ENCODE measurements at regions not wholly inside any gene's neighbourhood (a gene's known extent, or its start where the extent isn't known, plus 50 kb on each side); places are given as distances from the start of the nearest gene placed in this dataset.

- TF ChIP-seq CTCF (IDR thresholded peaks at IDR 0.05; ENCODE audit: control extremely low read depth, extremely low read depth, low read depth, missing control alignments): no peak
- DNase-seq (ENCODE audit: extremely low spot score): no peak
- CTCF ChIA-PET: no interaction called here
- POLR2A ChIA-PET: no interaction called here
These were observed 278.1 kb upstream of the CHRNA7 start for GRCh38 chr15:31752065-31752762.

DNA sequence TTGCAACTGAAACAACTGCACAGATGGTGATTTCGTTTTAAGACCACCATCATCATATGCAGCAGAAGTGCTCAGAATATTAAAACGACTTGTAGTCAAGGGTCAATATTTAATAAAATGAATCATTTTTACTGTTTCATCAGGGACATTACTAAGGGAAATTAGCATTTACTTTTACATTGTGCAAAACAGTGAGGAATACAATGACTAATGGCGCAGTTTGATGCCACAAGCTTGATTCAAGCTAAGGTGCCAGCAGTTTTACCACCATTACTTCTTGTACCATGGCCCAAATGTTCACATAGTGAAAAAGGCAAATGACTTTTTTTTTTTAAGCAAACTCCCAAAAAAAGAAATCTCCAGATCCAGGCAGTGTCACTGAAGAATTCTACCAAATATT, 277.4 kb upstream of the CHRNA7 start:
- POLR2A ChIA-PET: no interaction called here
- CTCF ChIA-PET: no interaction called here
- DNase-seq (ENCODE audit: extremely low spot score): no peak
- no peak for TF ChIP-seq CTCF (IDR thresholded peaks at IDR 0.05; ENCODE audit: control extremely low read depth, extremely low read depth, low read depth, missing control alignments)

DNA sequence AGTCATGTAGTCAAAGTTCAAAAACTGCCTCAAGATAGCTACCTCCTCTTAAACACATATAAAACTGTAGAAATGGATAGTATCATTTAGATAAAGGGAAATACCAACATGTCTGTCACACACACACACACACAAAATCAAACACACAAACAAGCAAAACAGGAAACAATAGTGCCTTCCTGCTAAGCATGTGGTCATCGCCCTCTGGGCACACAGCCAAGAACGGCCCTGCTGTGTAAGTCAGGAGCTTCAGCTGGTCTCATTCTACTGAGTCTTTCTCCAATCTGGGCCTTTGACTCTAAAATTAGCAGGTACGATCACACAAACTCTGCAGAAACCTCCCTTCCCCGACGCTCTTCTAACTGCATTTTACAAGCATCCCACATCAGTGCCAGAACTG, 272.2 kb upstream of the CHRNA7 start:
- CTCF ChIA-PET: no interaction called here
- TF ChIP-seq CTCF (IDR thresholded peaks at IDR 0.05; ENCODE audit: control extremely low read depth, extremely low read depth, low read depth, missing control alignments): no peak
- POLR2A ChIA-PET: no interaction called here
- DNase-seq (ENCODE audit: extremely low spot score): no peak

- no peak for DNase-seq (ENCODE audit: extremely low spot score)
- CTCF ChIA-PET: no interaction called here
- POLR2A ChIA-PET: no interaction called here
- no peak for TF ChIP-seq CTCF (IDR thresholded peaks at IDR 0.05; ENCODE audit: control extremely low read depth, extremely low read depth, low read depth, missing control alignments)
These were observed 262.3 kb upstream of the CHRNA7 start for GRCh38 chr15:31768055-31768454.

DNA sequence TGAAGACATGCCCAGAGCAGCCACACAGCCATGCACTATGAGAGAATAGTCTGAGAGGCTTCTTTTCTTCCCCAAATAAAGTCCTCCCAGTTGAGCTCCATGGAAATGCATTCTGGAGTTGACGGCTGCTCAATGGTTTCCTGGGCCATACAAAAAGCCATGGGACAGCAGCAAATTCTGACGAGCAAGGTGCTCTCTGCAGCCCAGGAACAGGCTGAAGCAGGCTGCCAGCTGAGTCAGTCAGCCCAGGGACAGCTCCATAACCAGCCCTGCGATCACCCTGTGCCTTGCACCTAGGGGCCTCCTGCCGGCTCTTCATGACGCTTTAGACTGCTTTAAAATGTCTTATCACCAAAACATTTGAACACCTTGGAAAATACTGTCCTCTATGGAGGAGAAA, 256.3 kb upstream of the CHRNA7 start:
- ChIA-PET CTCF (interaction anchor here (1.0 kb wide), 1 partner anchor 94 kb away, joined by 3 read pairs; no protein-coding TSS in a partner anchor), POLR2A (no interaction called here)
- DNase-seq (ENCODE audit: extremely low spot score): no peak
- no peak for TF ChIP-seq CTCF (IDR thresholded peaks at IDR 0.05; ENCODE audit: control extremely low read depth, extremely low read depth, low read depth, missing control alignments)

DNA sequence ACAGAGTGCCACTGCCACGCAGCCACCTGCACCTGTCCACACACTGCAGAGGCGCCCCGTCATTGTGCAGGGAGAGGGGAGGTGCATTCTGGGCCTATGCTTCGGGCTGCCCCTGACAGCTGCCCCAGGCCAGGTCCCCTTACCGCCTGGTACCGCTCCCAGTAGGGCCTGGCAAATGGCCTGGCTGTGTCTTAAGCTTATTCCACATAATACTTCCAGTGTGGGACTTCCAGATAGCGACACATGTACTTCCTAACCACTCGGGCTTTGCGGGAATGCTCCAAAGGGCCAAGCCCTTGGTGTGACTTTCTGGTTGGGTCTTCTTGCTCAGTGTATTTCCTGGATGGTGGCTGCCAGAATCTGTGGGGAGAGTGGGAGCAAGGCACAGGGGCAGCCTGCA, 254.3 kb upstream of the CHRNA7 start:
- no peak for DNase-seq (ENCODE audit: extremely low spot score)
- TF ChIP-seq CTCF (IDR thresholded peaks at IDR 0.05; ENCODE audit: control extremely low read depth, extremely low read depth, low read depth, missing control alignments): no peak
- ChIA-PET POLR2A (no interaction called here), CTCF (interaction anchor here (1.0 kb wide), 1 partner anchor 8 kb away, joined by 3 read pairs; no protein-coding TSS in a partner anchor)

Measured in GM10248 (cell line).